ENCODE measurements at regions not wholly inside any gene's neighbourhood (a gene's known extent, or its start where the extent isn't known, plus 50 kb on each side); places are given as distances from the start of the nearest gene placed in this dataset.

DNA sequence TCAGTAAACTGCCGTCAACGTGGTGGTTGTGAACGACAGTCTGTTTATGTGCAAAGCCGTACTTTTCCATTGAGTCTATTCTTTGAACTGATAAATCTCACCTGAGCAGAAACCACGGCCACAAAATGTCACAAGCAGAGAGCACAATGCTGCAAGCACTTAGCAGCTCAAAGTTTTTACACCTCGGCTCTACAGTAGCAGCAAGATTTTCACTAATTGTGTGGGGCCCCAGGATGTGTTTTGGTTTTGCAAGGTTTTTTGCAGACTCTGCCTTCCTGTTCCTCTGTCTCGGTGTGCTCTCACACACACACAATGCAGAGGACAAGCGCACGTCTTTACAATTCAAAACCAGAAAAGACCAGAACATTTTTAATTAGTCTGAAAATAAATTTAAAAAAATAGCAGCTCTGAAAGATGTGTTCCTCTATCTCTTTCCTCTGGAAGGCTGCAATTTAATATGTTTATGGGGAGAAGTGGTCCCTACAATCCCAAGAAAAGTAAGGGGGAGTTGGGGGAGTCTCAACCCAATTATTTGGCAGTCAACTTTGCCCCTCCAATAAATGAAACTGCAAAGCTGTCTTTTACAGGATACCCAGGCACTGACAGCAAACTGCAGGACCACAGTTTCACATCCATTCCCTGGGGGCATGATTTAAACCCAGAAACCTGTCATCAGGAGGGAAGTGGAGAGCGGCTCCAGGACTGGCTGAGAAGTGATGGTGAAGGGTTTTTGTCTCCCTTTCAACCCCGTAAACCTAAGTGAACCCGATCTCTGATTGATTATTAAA is 73.8 kb upstream of the SFMBT2 start:
- TF ChIP-seq, protein P1, sequence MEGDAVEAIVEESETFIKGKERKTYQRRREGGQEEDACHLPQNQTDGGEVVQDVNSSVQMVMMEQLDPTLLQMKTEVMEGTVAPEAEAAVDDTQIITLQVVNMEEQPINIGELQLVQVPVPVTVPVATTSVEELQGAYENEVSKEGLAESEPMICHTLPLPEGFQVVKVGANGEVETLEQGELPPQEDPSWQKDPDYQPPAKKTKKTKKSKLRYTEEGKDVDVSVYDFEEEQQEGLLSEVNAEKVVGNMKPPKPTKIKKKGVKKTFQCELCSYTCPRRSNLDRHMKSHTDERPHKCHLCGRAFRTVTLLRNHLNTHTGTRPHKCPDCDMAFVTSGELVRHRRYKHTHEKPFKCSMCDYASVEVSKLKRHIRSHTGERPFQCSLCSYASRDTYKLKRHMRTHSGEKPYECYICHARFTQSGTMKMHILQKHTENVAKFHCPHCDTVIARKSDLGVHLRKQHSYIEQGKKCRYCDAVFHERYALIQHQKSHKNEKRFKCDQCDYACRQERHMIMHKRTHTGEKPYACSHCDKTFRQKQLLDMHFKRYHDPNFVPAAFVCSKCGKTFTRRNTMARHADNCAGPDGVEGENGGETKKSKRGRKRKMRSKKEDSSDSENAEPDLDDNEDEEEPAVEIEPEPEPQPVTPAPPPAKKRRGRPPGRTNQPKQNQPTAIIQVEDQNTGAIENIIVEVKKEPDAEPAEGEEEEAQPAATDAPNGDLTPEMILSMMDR (IDR thresholded peaks at IDR 0.05): no peak
- TF ChIP-seq POLR2A (IDR thresholded peaks at IDR 0.05) (no peak), EP300 (IDR thresholded peaks at IDR 0.05) (no peak)
- Histone ChIP-seq H3K9me3 (no peaks in the 10 kb centered on the region), H3K36me3 (no peaks in the 10 kb centered on the region), H3K4me3 (peak overlapping the region in 1 of 4 donors; percentile 17), H3K4me1 (peaks cover 0 to 19% (median 3%) of the 10 kb centered on the region in 4 donors), H3K27me3 (no peaks in the 10 kb centered on the region), H3K27ac (peak overlapping the region in 1 of 4 donors; percentile 36)
- no peak for DNase-seq (ENCODE audit: low spot score in 2 of 2)
- 42 to 48% methylated on average over 12 of the region's 12 CpGs for WGBS, 2 donors

DNA sequence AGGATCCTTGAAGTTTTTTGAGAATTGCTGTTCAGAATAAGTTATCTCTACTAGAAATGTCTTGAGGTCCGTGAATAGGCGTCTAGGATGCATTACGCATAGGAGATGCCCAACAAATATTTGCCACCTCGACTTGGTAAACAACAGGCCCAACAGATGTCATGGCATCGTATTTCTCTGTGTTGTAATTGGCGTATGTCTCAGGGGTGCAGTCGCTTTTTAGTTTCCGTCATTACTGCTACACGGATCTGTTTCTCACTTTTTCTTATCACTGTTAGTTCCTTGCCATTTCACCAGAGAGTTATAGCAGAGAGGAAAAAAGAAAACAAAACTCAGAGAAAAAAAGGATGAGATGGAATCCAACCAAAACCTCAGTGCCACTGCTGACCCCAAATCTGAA is 73.0 kb upstream of the SFMBT2 start:
- H3K4me1 ChIP-seq: peaks cover 0 to 17% (median 3%) of the 10 kb centered on the region in 4 donors
- no peaks in the 10 kb centered on the region for H3K9me3 ChIP-seq
- peak overlapping the region in 1 of 4 donors; percentile 36 for H3K27ac ChIP-seq
- H3K36me3 ChIP-seq: no peaks in the 10 kb centered on the region
- DNase-seq (ENCODE audit: low spot score in 2 of 2): no peak
- H3K27me3 ChIP-seq: no peaks in the 10 kb centered on the region
- H3K4me3 ChIP-seq: no peak overlapping the region
- TF ChIP-seq EP300 (IDR thresholded peaks at IDR 0.05): no peak
- TF ChIP-seq, protein P1 (IDR thresholded peaks at IDR 0.05): no peak
- TF ChIP-seq POLR2A (IDR thresholded peaks at IDR 0.05): no peak
- 72 to 74% methylated on average over 9 of the region's 9 CpGs for WGBS, 2 donors

- no peak for TF ChIP-seq EP300 (IDR thresholded peaks at IDR 0.05)
- no peak for TF ChIP-seq POLR2A (IDR thresholded peaks at IDR 0.05)
- TF ChIP-seq, protein P1 (IDR thresholded peaks at IDR 0.05): no peak
- no peaks in the 10 kb centered on the region for H3K9me3 ChIP-seq
Observed at GRCh38 chr10:7482992-7483391, 72.2 kb upstream of the SFMBT2 start.

DNA sequence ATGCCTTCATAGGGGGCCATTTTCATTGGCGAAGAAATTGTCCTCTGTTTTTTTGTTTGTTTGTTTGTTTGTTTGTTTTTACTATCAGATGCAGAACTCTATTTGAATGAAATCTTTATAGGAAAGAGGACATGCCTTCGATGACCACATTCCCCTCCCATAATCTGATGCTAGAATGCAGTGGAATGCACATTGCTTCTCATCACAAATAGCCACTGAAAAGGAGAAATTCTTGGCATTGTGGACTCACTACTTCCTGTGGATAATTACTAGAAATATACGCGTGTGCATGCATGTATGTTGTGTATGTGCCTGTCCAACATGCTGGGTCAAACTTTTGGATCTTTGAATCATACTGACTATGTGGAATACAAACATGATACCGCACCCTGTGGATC is 70.5 kb upstream of the SFMBT2 start:
- no peaks in the 10 kb centered on the region for H3K27me3 ChIP-seq
- H3K4me1 ChIP-seq: peaks cover 0 to 7% (median 3%) of the 10 kb centered on the region in 4 donors
- WGBS, 2 donors: 24 to 30% methylated on average over 5 of the region's 5 CpGs
- no peaks in the 10 kb centered on the region for H3K36me3 ChIP-seq
- no peak overlapping the region for H3K27ac ChIP-seq
- TF ChIP-seq EP300 (IDR thresholded peaks at IDR 0.05): no peak
- TF ChIP-seq, protein P1 (IDR thresholded peaks at IDR 0.05): no peak
- TF ChIP-seq POLR2A (IDR thresholded peaks at IDR 0.05): no peak
- DNase-seq (ENCODE audit: low spot score in 2 of 2): no peak
- no peak overlapping the region for H3K4me3 ChIP-seq
- H3K9me3 ChIP-seq: no peaks in the 10 kb centered on the region

More at GRCh38 chr10:7482992-7483391, 72.2 kb upstream of the SFMBT2 start:
- H3K4me1 ChIP-seq: peaks cover 0 to 9% (median 3%) of the 10 kb centered on the region in 4 donors
- no peak overlapping the region for H3K4me3 ChIP-seq
- peak overlapping the region in 2 of 4 donors; percentile 7 to 36 for H3K27ac ChIP-seq
- no peaks in the 10 kb centered on the region for H3K36me3 ChIP-seq
- H3K27me3 ChIP-seq: no peaks in the 10 kb centered on the region
- 90 to 96% methylated on average over 8 of the region's 8 CpGs for WGBS, 2 donors
- DNase-seq (ENCODE audit: low spot score in 2 of 2): no peak

DNA sequence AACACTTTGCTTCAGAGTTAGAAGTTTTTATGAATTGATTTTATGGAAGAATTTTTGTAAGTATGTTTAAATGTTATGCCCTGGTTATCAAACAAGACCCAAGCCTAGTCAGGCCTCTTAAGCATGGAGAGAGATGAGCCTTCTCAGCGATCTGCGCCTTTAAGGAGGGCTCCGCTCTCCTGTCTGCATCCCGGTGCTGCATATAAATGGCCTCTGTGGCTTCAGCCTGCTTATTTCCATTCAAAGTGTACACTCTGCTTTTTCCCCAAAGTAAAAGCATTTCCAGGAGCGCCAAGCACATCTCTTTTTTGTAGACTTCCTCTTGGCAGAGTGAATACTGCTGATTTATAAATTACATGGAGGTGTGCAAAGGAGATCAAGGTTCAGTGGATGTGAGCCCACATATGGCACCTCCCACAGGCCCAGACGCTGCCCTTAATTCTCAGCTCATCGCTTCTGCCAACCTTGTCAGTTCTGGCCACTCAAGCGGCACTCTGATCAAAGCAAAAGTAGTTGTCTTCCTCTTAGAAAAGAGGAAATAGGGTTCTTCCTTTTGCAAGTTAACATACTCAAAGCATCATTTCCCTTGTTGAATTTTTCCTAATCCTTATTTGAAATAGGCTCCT is 70.0 kb upstream of the SFMBT2 start:
- Histone ChIP-seq H3K4me1 (peaks cover 0 to 7% (median 3%) of the 10 kb centered on the region in 4 donors), H3K4me3 (no peak overlapping the region), H3K27me3 (no peaks in the 10 kb centered on the region), H3K9me3 (no peaks in the 10 kb centered on the region), H3K27ac (peak overlapping the region in 1 of 4 donors; percentile 23), H3K36me3 (no peaks in the 10 kb centered on the region)
- TF ChIP-seq, protein P1 (IDR thresholded peaks at IDR 0.05): no peak
- TF ChIP-seq POLR2A (IDR thresholded peaks at IDR 0.05): no peak
- no peak for TF ChIP-seq EP300 (IDR thresholded peaks at IDR 0.05)
- 54 to 57% methylated on average over 8 of the region's 8 CpGs for WGBS, 2 donors
- no peak for DNase-seq (ENCODE audit: low spot score in 2 of 2)

Data from tibial nerve (tissue), 4 donors.